ENCODE measurements at regions not wholly inside any gene's neighbourhood (a gene's known extent, or its start where the extent isn't known, plus 50 kb on each side); places are given as distances from the start of the nearest gene placed in this dataset.

DNA sequence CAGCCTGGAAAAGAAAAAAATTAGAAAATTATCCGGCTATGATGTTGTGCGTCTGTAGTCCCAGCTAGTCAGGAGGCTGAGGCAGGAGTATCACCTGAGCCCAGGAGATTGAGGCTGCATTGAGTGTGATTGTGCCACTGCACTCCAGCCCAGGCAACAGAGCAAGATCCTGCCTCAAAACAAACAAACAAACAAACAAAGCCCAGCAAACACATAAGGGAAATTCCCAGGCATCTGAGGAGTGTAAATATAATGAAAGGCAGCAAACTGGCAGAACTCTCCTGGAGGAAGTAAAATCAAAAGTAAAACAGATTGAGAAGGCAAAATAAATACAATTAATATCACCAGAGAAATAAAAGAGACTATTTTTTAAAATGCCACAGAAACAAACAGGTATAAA, 84.5 kb upstream of the ITGB1 start:
- H3K27ac ChIP-seq (ENCODE audit: low read length), result peak overlapping the region; percentile 67
- peak; percentile 82 for ATAC-seq
- no peaks in the 10 kb centered on the region for H3K27me3 ChIP-seq (ENCODE audit: control insufficient read depth, insufficient read depth, low read length)
- in situ Hi-C loops (cut with HindIII; ENCODE audit: low pct_unique_long_range_greater_than_20kb, low sequenced_read_pairs) (no loop called here), intact Hi-C loops (cut with micrococcal nuclease; ENCODE audit: unreplicated experiment) (no loop called here)
- no peaks in the 10 kb centered on the region for H3K36me3 ChIP-seq (ENCODE audit: control insufficient read depth, insufficient read depth, low read length)
- ChIA-PET CTCF (interaction anchor here (0.6 kb wide), 1 partner anchor 65 kb away, joined by 20 read pairs; no protein-coding TSS in a partner anchor), POLR2A (no interaction called here)
- TF ChIP-seq CTCF (IDR thresholded peaks at IDR 0.05), result no peak
- TF ChIP-seq SIN3A (IDR thresholded peaks at IDR 0.05; ENCODE audit: borderline replicate concordance, insufficient read depth, low read depth, low read length), result no peak
- no peak for TF ChIP-seq POLR2AphosphoS5 (IDR thresholded peaks at IDR 0.05; ENCODE audit: low read depth, low read length)
- no peak for TF ChIP-seq REST (IDR thresholded peaks at IDR 0.05; ENCODE audit: insufficient read depth in 1 of 2, low read depth in 2 of 2, low read length in 1 of 2)
- no peak for TF ChIP-seq TCF7L2 (IDR thresholded peaks at IDR 0.05; ENCODE audit: low read depth, low read length)
- no peaks in the 10 kb centered on the region for H3K9me3 ChIP-seq (ENCODE audit: control insufficient read depth, insufficient read depth, low read depth, low read length)
- no TSS peak for BruUV-seq (replicated peaks)
- peaks cover 15% of the 10 kb centered on the region for H3K4me1 ChIP-seq (ENCODE audit: control insufficient read depth, insufficient read depth, low read length)
- H3K4me3 ChIP-seq (ENCODE audit: low read depth in 2 of 2, low read length in 2 of 2), result no peak overlapping the region
- no peak for DNase-seq (ENCODE audit: low read depth, low spot score)

- H3K27ac ChIP-seq (ENCODE audit: low read length), result peak overlapping the region; percentile 67
- ChIA-PET CTCF (interaction anchor here (0.5 to 0.6 kb wide), 2 partner anchors 66 to 640 kb away, joined by 5 to 20 read pairs; no protein-coding TSS in a partner anchor), POLR2A (interaction anchor here (0.5 kb wide), 1 partner anchor 111 kb away, joined by 4 read pairs; no protein-coding TSS in a partner anchor)
- no peak for TF ChIP-seq SIN3A (IDR thresholded peaks at IDR 0.05; ENCODE audit: borderline replicate concordance, insufficient read depth, low read depth, low read length)
- no peak for TF ChIP-seq REST (IDR thresholded peaks at IDR 0.05; ENCODE audit: insufficient read depth in 1 of 2, low read depth in 2 of 2, low read length in 1 of 2)
- no peak for TF ChIP-seq POLR2AphosphoS5 (IDR thresholded peaks at IDR 0.05; ENCODE audit: low read depth, low read length)
- no peak for TF ChIP-seq CTCF (IDR thresholded peaks at IDR 0.05)
- no peak for TF ChIP-seq TCF7L2 (IDR thresholded peaks at IDR 0.05; ENCODE audit: low read depth, low read length)
- no peak for DNase-seq (ENCODE audit: low read depth, low spot score)
- no peak overlapping the region for H3K4me3 ChIP-seq (ENCODE audit: low read depth in 2 of 2, low read length in 2 of 2)
- peaks cover 15% of the 10 kb centered on the region for H3K4me1 ChIP-seq (ENCODE audit: control insufficient read depth, insufficient read depth, low read length)
- no TSS peak for BruUV-seq (replicated peaks)
- peak; percentile 65 for ATAC-seq
- in situ Hi-C loops (cut with HindIII; ENCODE audit: low pct_unique_long_range_greater_than_20kb, low sequenced_read_pairs) (no loop called here), intact Hi-C loops (cut with micrococcal nuclease; ENCODE audit: unreplicated experiment) (no loop called here)
- H3K27me3 ChIP-seq (ENCODE audit: control insufficient read depth, insufficient read depth, low read length), result no peaks in the 10 kb centered on the region
- H3K36me3 ChIP-seq (ENCODE audit: control insufficient read depth, insufficient read depth, low read length), result no peaks in the 10 kb centered on the region
- H3K9me3 ChIP-seq (ENCODE audit: control insufficient read depth, insufficient read depth, low read depth, low read length), result no peaks in the 10 kb centered on the region
Observed at GRCh38 chr10:33041783-33042437, 83.9 kb upstream of the ITGB1 start.
